Mammary epithelial cell (primary cell): ENCODE measurements at regions not wholly inside any gene's neighbourhood (a gene's known extent, or its start where the extent isn't known, plus 50 kb on each side); places are given as distances from the start of the nearest gene placed in this dataset.

Experiments used
- CTCF ChIP-seq, 2 donors: IDR thresholded peaks in 1 of 2; conservative IDR thresholded peaks in 1 of 2; 2 replicates each; pipeline ENCODE4 v1.5.1; 2011 to 2012; ENCODE audit warnings: inconsistent platforms in 2 of 2, low read length in 2 of 2, mild to moderate bottlenecking in 2 of 2, control low read depth in 1 of 2, low read depth in 1 of 2; ENCODE audit not compliant: insufficient read depth in 1 of 2; ENCODE audit errors: extremely low read depth in 1 of 2
- EZH2 ChIP-seq: IDR thresholded peaks from 2 replicates; pipeline ENCODE4 v1.6.1; 2012; ENCODE audit warnings: low read length, inconsistent platforms, borderline replicate concordance

GRCh38 chr5:110194191-110194590 is 504.5 kb downstream of the MAN2A1 start:
- TF ChIP-seq CTCF (conservative IDR thresholded peaks at IDR 0.05 in 1 of 2, IDR thresholded peaks at IDR 0.05 in 1 of 2; ENCODE audit: extremely low read depth in 1 of 2, insufficient read depth in 1 of 2, low read depth in 1 of 2, low read length in 2 of 2) = no peak
- TF ChIP-seq EZH2 = no peak
